ENCODE measurements at regions not wholly inside any gene's neighbourhood (a gene's known extent, or its start where the extent isn't known, plus 50 kb on each side); places are given as distances from the start of the nearest gene placed in this dataset.

DNA sequence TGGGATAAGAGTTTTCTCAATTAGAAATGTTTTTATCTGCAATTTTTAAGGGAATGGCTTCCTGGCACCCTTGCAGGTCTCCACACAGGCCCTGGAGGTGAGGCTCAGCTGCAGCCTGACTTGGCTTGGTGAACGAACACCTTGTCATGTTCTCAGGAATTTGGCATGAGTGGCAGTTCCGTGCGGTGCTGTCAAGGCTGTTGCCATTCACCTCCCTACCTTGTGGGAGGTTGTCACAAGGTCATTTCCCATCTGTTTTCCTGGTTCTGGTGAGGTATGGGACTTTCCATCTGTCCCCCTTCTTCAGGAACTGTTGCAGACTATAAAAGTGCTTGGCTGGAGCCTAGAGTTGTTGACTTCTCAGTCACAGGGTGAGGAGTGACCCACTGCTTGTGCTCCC lies 82.9 kb downstream of the ELOVL4 start:
- H3K4me3 Mint-ChIP-seq (ENCODE audit: unreplicated experiment): no peak overlapping the region
- H3K36me3 Mint-ChIP-seq (ENCODE audit: low read depth, unreplicated experiment): no peaks in the 10 kb centered on the region
- no peaks in the 10 kb centered on the region for H3K79me2 ChIP-seq (ENCODE audit: insufficient read depth, low read length)
- no peak overlapping the region for H3K27ac Mint-ChIP-seq (ENCODE audit: unreplicated experiment)
- H3K36me3 ChIP-seq (ENCODE audit: insufficient read depth, low read length): no peaks in the 10 kb centered on the region
- no peaks in the 10 kb centered on the region for H3K4me1 Mint-ChIP-seq (ENCODE audit: low read depth, unreplicated experiment)
- H3K27me3 Mint-ChIP-seq (ENCODE audit: low read depth, unreplicated experiment): no peaks in the 10 kb centered on the region
- H3K27ac ChIP-seq (ENCODE audit: low read depth, low read length): no peak overlapping the region
- H3K9ac ChIP-seq (ENCODE audit: low read length): no peak overlapping the region
- TF ChIP-seq, protein P1, sequence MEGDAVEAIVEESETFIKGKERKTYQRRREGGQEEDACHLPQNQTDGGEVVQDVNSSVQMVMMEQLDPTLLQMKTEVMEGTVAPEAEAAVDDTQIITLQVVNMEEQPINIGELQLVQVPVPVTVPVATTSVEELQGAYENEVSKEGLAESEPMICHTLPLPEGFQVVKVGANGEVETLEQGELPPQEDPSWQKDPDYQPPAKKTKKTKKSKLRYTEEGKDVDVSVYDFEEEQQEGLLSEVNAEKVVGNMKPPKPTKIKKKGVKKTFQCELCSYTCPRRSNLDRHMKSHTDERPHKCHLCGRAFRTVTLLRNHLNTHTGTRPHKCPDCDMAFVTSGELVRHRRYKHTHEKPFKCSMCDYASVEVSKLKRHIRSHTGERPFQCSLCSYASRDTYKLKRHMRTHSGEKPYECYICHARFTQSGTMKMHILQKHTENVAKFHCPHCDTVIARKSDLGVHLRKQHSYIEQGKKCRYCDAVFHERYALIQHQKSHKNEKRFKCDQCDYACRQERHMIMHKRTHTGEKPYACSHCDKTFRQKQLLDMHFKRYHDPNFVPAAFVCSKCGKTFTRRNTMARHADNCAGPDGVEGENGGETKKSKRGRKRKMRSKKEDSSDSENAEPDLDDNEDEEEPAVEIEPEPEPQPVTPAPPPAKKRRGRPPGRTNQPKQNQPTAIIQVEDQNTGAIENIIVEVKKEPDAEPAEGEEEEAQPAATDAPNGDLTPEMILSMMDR (IDR thresholded peaks at IDR 0.05; ENCODE audit: insufficient read depth, low read depth, low read length): no peak
- no peak for TF ChIP-seq EZH2 (IDR thresholded peaks at IDR 0.05; ENCODE audit: insufficient read depth, low read length)
- no peak for DNase-seq (ENCODE audit: low read depth)
- H4K20me1 ChIP-seq (ENCODE audit: insufficient read depth, low read length): no peaks in the 10 kb centered on the region
- no peak overlapping the region for H3K4me2 ChIP-seq (ENCODE audit: low read length)
- H3K27me3 ChIP-seq (ENCODE audit: insufficient read depth, low read length): no peaks in the 10 kb centered on the region
- no peaks in the 10 kb centered on the region for H3K9me3 ChIP-seq (ENCODE audit: insufficient read depth, low read depth, low read length)
- H3K4me3 ChIP-seq (ENCODE audit: insufficient read depth, low read depth, low read length): no peak overlapping the region
- H3K9me3 Mint-ChIP-seq (ENCODE audit: unreplicated experiment): no peaks in the 10 kb centered on the region
- H3K4me1 ChIP-seq (ENCODE audit: insufficient read depth, low read length): no peaks in the 10 kb centered on the region
- H2AFZ ChIP-seq (ENCODE audit: low read depth, low read length): no peak overlapping the region
- no peak for FAIRE-seq

DNA sequence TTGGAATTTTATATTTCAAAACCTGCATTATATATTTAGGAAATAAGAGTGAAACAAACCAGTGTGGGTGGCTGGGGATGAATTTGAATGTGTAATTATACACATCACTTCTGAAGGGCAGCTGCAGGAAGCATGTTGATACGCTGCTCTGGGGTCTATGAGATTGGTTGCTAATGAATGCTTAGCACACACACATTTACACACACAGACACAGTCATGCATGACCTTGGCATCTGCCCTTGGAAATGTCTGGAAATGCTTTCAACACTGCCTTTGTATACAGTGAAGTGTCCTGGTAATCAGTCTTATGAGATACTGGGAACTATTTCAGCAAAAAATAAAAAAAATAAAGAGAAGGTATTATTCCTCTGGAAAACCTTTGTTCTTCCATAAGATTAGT lies 83.4 kb downstream of the ELOVL4 start:
- Histone ChIP-seq H3K4me1 (ENCODE audit: insufficient read depth, low read length) (no peaks in the 10 kb centered on the region), H3K9ac (ENCODE audit: low read length) (no peak overlapping the region), H4K20me1 (ENCODE audit: insufficient read depth, low read length) (no peaks in the 10 kb centered on the region), H3K36me3 (ENCODE audit: insufficient read depth, low read length) (no peaks in the 10 kb centered on the region), H3K27ac (ENCODE audit: low read depth, low read length) (no peak overlapping the region), H3K27me3 (ENCODE audit: insufficient read depth, low read length) (no peaks in the 10 kb centered on the region), H3K79me2 (ENCODE audit: insufficient read depth, low read length) (no peaks in the 10 kb centered on the region), H2AFZ (ENCODE audit: low read depth, low read length) (no peak overlapping the region), H3K4me3 (ENCODE audit: insufficient read depth, low read depth, low read length) (no peak overlapping the region), H3K9me3 (ENCODE audit: insufficient read depth, low read depth, low read length) (no peaks in the 10 kb centered on the region), H3K4me2 (ENCODE audit: low read length) (no peak overlapping the region)
- Mint-ChIP-seq H3K9me3 (ENCODE audit: unreplicated experiment) (no peaks in the 10 kb centered on the region), H3K4me3 (ENCODE audit: unreplicated experiment) (no peak overlapping the region), H3K27me3 (ENCODE audit: low read depth, unreplicated experiment) (no peaks in the 10 kb centered on the region), H3K27ac (ENCODE audit: unreplicated experiment) (no peak overlapping the region), H3K4me1 (ENCODE audit: low read depth, unreplicated experiment) (no peaks in the 10 kb centered on the region), H3K36me3 (ENCODE audit: low read depth, unreplicated experiment) (no peaks in the 10 kb centered on the region)
- DNase-seq (ENCODE audit: low read depth) (no peak), FAIRE-seq (no peak)
- TF ChIP-seq EZH2 (IDR thresholded peaks at IDR 0.05; ENCODE audit: insufficient read depth, low read length): no peak
- TF ChIP-seq, protein P1 (IDR thresholded peaks at IDR 0.05; ENCODE audit: insufficient read depth, low read depth, low read length): no peak

DNA sequence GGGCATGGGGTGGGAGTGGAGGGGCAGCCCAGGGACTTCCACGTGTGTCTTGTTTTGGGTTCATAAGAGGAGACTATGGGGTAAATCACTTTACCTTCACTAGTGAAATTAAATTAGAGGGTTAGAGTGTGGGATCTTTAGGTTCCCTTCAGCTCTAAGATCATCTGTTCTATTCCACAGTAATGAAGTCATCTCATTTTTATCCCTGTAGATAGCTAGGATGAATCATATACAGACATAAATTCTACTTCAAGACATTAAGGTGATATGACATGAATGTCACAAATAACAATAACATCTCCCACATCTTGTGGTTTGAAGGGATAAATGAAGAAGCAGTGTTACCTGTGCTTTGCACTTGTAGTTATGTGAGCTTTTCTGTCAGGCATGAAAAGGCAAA lies 83.8 kb downstream of the ELOVL4 start:
- Mint-ChIP-seq H3K27ac (ENCODE audit: unreplicated experiment) (no peak overlapping the region), H3K36me3 (ENCODE audit: low read depth, unreplicated experiment) (no peaks in the 10 kb centered on the region), H3K4me3 (ENCODE audit: unreplicated experiment) (no peak overlapping the region), H3K9me3 (ENCODE audit: unreplicated experiment) (no peaks in the 10 kb centered on the region), H3K27me3 (ENCODE audit: low read depth, unreplicated experiment) (no peaks in the 10 kb centered on the region), H3K4me1 (ENCODE audit: low read depth, unreplicated experiment) (no peaks in the 10 kb centered on the region)
- no peaks in the 10 kb centered on the region for H3K79me2 ChIP-seq (ENCODE audit: insufficient read depth, low read length)
- DNase-seq (ENCODE audit: low read depth): no peak
- no peaks in the 10 kb centered on the region for H3K9me3 ChIP-seq (ENCODE audit: insufficient read depth, low read depth, low read length)
- H4K20me1 ChIP-seq (ENCODE audit: insufficient read depth, low read length): no peaks in the 10 kb centered on the region
- TF ChIP-seq, protein P1 (IDR thresholded peaks at IDR 0.05; ENCODE audit: insufficient read depth, low read depth, low read length): no peak
- TF ChIP-seq EZH2 (IDR thresholded peaks at IDR 0.05; ENCODE audit: insufficient read depth, low read length): no peak
- FAIRE-seq: no peak
- no peaks in the 10 kb centered on the region for H3K4me1 ChIP-seq (ENCODE audit: insufficient read depth, low read length)
- no peak overlapping the region for H3K27ac ChIP-seq (ENCODE audit: low read depth, low read length)
- no peak overlapping the region for H3K4me3 ChIP-seq (ENCODE audit: insufficient read depth, low read depth, low read length)
- H3K9ac ChIP-seq (ENCODE audit: low read length): no peak overlapping the region
- no peak overlapping the region for H2AFZ ChIP-seq (ENCODE audit: low read depth, low read length)
- H3K27me3 ChIP-seq (ENCODE audit: insufficient read depth, low read length): no peaks in the 10 kb centered on the region
- H3K4me2 ChIP-seq (ENCODE audit: low read length): no peak overlapping the region
- no peaks in the 10 kb centered on the region for H3K36me3 ChIP-seq (ENCODE audit: insufficient read depth, low read length)

Measured in astrocyte (in vitro differentiated cells and primary cell).